Endometrial microvascular endothelial cells (primary cell): ENCODE measurements at regions not wholly inside any gene's neighbourhood (a gene's known extent, or its start where the extent isn't known, plus 50 kb on each side); places are given as distances from the start of the nearest gene placed in this dataset.
"Not testable (repeated sequence)": the region's sequence is repeated elsewhere in the genome, so short reads cannot be mapped to it uniquely, and the experiment has no call there.

ENCODE experiments used
- in situ Hi-C: cut with HindIII; loops from 2 replicates; pipeline ENCODE4 v1.10.0; 2017; ENCODE audit warnings: low sequenced_read_pairs, low pct_unique_long_range_greater_than_20kb; ENCODE audit errors: inconsistent ontology term

DNA sequence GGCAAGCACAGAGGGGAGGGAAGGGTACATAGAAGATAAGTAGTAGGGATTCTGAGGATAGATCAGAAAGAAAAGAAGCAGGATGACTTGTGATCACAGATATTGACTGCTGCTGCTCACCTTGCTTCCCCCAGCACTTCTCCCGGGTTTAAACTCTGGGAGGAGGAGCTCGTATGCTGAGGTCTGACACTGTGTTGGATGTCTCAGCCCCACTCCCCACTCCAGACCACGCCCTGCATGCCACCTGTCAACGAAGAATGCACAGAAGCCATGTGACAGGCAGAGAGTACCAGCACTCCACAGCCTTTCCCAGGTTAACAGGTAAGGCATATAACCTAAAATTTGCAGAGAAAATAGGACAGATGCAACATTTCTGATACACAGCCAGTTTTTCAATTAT lies 388.9 kb downstream of the TNS3 start:
- in situ Hi-C loops = no loop called here

DNA sequence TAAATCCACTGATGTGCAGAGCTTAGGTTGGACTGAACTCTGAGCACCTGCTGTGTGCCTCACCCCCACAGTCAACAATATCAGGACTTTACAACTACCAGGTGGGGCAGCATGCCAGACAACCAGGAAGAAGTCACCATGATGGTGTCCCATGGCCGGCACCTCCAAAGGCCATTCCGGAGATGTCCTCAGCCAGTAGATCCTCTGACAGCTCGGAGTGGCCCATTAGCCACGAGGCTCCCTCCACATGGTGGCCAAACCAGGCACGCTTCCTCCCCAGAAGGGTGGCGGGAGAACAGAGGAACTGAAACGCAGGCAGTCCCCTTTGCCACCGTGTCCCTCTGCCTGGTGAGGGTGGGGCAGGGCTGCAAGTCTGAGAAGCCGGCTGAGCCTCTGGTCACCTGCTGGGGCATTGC lies 390.0 kb downstream of the TNS3 start:
- in situ Hi-C loops = no loop called here

DNA sequence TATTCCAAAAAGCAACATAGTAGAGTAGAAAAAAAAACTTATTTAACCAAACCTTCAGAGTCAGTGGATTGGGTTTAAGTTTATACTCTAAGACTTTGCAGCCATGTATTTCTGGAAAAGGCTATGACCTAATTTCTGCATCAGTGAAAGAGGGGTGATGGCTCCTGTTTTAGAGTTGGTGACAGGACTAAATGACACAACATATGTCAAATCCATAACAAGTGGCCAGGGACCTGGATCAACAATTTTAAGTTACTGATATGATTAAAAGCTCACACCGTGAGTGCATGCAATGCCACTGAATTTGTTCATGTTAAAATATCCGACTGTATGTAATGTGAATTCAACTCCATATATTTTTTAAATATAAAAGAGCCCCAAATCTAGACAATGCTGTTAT lies 390.6 kb downstream of the TNS3 start:
- in situ Hi-C loops = no loop called here

DNA sequence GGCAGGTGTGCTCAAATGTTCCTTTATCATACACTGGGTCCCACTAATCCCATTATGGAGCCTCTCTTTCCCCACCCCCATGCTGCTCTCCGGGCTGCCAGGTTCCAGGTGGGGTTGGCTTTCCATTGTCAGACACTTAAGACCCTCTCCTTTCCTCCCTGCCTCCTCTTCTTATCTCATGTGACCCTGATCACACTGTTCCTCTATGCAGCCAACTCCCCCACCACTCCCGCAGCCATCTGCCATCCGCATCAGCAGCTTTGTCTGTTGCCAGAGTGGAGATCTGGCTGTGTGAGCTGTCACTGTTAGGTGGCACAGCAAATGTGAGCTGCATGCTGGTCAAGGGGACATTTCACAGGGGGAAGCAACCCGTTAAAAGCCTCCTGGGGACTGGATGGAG lies 391.4 kb downstream of the TNS3 start:
- in situ Hi-C loops = no loop called here

DNA sequence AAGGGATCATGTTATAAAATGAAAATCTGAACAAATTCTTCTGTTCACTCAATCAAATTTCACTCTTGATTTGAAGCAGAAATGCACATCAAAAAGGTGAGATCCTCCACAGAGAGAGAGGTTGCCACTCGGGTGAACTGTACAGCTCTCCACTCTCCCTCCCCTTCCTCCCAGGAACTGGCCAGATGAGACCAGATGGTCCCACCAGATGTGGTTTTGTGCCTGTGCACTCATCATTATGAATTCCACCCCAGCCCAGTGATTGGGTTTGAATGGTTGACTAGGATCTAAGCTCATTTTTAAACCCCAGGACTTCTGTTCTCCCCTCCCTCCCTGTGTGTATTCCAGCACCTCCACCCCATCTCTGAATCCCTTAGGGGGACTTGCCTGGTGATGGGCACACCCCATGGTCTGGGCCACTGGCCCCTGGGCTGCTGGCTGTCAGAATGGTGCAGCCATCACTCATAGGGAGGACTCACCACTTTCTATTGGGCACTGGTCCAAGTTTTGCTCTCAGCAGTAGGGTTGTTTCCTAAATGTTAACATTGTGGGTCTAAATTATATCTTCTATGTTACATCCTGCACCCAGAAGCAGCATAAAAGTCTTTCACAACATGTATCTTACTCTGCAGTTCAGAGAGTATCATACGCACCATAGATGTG lies 393.1 kb downstream of the TNS3 start:
- in situ Hi-C loops = no loop called here

DNA sequence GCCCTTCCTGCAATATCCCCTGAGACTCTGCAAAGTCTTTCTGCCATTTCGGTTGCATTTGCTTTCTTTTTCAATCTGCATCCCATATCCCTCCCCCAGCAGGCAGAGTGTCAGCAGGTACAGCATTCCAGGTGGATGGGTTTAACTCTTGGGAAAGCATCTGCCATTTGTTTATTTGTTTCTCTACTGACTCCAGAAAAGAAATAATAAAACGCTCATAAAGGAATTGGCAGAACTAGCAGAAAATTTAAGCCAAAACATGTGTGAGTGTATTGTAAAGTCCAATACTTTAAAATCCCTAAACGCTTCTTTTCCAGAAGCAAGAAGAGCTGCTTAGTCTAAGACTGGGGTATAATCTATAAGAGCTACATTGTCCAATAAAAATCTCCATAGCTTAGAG lies 393.8 kb downstream of the TNS3 start:
- in situ Hi-C loops = no loop called here

DNA sequence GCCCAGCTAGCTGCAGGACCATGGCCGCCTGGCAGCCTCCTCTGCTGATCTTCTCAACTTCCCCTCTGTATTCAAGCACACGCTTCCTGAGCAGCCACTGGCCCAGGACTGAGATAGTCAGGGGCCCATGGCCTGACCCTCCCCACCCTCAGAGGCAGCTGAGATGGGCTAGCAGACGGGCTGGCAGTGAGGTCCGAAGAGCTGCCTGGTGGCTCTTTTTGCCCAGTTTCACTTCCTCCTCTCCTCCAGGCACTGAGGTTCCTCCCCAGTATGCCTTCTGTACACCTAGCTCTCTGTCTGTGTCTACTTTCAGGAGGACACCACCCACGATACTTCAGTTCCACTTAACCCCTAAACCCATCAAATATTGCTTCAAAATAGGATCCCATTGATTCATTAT lies 395.6 kb downstream of the TNS3 start:
- in situ Hi-C loops = no loop called here

DNA sequence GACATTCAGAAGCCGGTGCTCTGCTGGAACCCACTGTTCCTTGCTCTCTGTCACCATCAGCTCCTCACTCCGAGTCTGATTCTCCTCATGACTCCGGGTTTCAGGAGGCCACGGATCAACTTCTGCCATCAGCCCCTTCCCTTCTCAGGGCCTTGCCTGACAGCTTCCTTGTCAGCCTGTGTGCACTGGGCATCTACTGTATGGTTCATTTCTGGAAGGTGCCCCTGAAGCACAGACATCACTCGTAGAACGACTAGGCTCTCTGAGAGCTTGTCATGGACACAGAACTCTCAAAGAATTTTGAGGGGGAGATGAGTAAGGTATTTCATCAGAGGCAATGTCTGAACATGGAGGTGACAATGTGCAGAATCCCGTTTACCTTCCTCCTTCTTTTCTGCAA lies 396.1 kb downstream of the TNS3 start:
- in situ Hi-C loops = no loop called here

DNA sequence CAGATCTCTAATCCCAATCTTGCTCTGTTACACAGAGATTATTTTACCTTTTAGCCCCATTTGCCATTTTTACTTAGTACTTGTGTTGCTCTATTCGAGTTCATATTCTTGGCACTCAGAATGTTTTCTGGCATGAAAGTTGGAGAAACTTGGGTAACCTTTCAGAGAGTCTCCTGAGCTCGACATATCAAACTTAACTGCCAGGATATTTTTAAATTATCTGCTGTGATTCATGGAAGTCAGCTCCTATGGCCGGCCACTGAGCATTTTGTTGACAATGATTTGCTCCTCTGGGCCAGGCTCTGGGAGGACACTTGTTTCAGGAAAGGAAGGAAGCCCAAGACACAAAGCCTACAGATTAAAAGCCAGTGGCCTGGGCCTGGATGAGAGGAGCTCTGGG lies 396.7 kb downstream of the TNS3 start:
- in situ Hi-C loops = no loop called here

DNA sequence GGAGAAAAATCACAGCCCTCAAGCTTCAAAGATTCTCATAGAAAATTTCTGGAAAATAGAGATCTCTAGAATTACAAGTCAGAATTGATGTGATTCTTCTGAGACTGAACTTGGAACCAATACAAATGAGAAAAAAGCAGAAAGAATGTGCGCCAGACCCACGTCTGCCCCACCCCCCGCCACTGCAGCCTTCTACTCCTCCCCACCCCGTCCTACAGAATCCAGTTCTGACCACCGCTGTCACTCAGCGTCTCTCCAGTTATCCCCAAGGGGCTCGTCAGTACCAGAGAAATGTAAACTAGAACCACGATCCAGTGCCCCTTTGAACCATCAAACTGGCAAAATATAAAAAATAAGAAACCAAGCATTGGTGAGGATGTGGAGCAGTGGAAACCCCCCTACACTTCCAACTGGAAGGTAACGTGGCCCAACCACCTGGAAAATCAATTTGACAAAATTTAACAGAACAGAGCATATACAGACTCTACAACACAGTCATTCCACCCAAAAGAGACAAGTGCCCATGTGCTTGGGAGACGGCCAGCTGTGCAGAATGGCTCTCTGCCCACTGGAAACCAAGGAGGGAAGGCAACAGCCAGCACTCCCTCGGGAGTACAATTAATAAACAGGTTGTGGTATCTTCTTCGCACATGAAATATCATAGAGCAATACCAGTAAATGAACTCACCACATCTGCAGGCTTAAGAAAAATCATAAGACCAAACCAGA lies 397.9 kb downstream of the TNS3 start:
- in situ Hi-C loops = no loop called here

DNA sequence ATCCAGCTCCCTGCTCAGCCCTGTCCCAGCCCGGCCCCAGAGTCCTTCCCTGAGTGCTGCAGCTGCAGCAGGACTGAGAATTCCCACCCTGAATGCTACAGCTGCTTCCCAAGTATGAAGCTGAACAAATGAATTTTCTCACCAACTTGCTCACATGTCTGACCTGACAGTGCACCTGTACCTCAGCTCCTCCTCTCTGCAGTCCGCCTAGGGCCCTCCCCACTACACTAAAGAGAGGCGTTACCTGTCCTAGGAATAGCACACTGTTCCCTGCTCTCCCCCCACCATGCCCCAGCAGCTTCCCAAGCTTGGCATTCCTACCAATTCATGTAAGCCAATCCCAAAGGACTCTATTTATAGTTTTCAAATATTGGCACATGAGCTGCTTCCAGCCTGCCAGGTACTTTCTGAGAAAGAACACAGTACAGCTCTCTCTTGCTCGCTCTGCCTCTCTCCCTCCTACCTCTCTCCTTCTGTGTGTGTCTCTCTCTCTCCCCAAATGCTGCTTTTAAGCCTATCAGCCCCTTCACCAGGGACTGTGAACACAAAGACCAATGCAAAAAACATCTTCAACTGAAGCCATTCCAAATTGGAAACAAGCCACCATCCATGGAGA lies 400.1 kb downstream of the TNS3 start:
- in situ Hi-C loops = no loop called here

DNA sequence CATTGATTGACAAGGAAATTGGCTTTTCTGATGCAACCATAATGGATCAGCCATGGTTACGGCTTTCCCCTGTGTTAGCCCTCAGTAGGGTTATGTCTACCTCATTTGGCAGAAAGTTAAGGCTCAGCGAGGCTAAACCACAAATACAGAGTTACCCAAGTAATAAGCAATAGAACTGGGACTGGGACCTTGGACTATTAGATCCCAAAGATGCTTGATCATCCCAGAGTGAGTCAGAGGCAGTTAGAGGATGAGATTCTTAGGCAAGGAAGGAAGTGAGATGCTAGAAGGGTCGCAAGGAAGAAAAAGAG lies 401.4 kb downstream of the TNS3 start:
- in situ Hi-C loops = no loop called here

DNA sequence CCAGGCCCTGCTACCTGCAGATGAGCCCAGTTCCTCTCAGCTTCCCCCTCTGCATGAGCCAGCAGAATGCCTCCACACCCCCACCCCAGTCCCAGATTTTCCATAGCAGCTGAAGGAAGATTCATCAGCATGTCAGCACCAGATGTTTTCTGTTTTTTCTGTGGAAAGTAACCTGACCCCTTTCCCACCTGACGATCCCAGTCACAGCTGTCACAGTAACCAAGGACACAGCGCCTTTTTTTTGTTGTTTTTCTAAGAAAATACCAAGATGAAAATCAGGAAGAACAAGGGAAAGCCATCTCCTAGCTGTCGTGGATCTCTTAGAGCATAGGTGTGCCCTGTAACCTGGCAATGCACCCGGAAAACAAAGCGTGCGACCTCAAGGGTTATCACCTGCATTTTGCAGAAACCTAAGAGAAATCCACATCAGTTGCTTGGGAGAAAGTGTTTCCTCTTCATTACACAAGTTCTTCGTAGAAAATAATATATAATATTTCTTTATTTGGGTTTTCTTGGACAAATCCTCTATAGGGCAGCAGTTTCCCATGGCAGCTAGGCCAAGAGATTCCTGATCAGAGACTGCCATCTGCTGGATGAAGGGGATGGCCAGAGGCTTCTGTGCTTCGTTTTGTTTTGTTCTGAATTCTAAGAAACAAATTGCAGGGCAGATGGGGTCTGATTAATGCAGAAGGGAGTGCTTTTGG lies 401.9 kb downstream of the TNS3 start:
- in situ Hi-C loops = no loop called here

DNA sequence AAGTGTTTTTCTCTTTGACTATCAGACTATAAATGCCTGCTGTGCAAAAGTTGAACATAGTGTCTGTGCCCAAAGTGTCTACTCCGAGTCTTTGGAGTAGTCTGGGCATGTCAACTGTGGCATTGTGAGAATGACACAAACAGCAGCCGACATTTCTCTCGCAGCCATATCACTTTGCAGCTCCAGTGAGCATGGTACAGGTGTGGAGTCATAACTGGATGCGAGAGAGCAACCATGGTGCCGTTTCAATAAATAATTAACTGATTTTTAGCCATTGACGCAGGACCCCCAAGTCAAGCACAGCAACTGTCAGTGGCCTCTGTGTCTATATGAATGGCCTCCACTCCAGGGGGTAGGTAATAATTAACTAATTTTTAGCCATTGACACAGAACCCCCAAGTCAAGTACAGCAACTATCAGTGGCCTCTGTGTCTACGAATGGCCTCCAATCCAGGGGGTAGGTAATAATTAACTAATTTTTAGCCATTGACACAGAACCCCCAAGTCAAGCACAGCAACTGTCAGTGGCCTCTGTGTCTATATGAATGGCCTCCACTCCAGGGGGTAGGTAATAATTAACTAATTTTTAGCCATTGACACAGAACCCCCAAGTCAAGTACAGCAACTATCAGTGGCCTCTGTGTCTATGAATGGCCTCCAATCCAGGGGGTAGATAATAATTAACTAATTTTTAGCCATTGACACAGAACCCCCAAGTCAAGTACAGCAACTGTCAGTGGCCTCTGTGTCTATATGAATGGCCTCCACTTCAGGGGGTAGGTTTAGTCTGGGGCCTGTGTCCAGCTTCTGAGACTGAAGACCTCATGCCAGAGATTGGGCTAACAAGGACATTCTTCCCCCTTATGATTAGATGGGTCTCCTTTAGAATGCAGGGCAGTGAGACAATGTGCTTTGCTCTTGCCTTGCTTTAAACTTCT lies 409.0 kb downstream of the TNS3 start:
- in situ Hi-C loops = not testable (repeated sequence)

DNA sequence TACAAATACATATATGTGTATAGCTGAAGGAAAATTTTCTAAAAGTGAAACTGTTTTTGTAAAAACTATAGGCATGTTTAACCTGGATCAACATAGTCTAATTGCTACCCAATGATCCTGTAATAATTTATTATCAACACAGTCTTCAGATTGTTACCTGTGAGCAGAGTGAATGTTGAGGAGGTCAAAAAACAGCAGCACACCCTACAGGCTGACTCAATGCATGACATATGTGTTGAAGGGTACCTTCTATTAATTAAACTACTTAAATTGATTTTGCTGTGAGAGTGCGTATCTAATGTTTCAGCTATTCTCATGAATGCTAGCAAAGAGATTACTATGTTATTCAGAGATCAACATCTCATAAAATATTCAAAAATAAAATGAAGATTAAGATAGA lies 411.4 kb downstream of the TNS3 start:
- in situ Hi-C loops = no loop called here

DNA sequence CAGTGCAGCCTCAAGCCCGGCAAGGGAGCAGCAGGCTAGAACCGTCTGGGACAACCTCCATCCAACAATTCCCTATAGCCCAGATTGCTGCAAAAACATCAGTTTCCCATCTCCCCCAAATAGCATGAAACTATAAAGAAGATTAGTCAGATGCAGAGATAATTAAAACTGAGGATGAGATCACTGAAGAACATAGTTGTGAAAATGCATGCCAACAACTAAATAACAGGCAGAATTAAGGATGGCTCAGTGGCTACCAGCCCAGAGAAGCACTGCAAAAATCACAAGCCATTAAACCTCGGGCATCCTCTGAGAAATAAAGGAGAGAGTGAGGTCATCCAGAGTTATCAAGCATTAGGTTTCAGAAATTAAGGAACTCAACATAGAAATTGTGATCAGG lies 427.1 kb downstream of the TNS3 start:
- in situ Hi-C loops = no loop called here

DNA sequence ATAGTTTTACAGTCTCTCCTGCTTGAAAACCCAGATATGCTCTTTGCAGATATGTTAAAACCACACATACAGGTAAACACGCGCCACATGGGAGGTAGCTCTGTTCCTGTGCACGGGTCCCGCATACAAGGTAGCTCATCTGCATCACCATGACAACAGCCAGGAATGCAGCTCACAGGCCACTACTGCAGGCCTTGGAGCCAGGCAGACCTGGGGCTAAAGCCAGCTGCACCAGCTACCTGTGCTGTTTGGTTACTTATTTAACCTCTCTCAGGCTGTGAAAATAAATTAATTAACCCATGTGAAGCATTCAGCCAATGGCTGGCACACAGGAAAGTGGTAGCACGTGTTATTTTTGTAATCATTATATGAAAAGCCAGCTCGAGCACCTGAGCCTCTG lies 428.3 kb downstream of the TNS3 start:
- in situ Hi-C loops = no loop called here

DNA sequence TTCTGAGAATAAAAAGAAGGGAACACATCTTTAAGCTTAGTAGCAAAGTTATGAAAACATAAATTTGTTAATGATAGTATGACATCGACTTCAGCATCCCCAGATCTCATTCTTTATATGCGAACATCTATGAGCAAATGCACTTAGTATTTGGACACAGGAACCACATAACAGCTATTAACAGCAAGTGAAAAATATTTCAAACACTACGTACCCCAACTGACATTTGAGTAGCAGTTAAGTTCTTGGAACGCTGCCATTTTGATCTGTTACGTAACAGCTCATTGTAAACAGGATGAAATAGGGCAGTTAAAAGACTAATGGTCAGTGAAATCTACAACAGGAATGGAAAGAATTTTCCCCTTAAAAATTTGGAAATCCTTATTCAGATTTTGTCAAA lies 428.9 kb downstream of the TNS3 start:
- in situ Hi-C loops = no loop called here

DNA sequence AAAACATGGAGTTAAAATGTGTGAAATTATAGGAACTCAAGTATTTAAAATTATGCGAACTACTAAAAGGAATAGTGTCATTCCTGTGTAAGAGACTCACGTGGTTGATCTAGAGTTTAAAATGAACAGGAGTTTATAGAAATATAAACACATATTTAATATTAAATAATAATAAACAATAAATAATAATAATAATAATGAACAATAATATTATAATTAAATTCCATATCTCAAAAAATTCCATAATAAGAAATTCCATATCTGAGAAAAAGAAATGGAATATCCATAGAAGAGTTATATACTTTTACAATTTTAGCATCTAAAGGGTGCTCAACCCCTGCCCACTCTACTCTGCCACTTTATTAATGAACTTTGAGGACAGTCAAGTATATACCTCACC lies 429.6 kb downstream of the TNS3 start:
- in situ Hi-C loops = no loop called here
